ENCODE measurements at regions not wholly inside any gene's neighbourhood (a gene's known extent, or its start where the extent isn't known, plus 50 kb on each side); places are given as distances from the start of the nearest gene placed in this dataset.

- Histone ChIP-seq H3F3A (ENCODE audit: insufficient read depth, low read length) (no peaks in the 10 kb centered on the region), H3K79me2 (ENCODE audit: insufficient read depth, low read length) (no peaks in the 10 kb centered on the region), H4K20me1 (ENCODE audit: insufficient read depth, low read length) (0 out of 2 replicates have a peak, but pooled peaks cover 2% of the 10 kb centered on the region), H3K9me3 (ENCODE audit: low read length) (no peaks in the 10 kb centered on the region), H3K9ac (ENCODE audit: low read length) (no peak overlapping the region), H3K4me1 (ENCODE audit: insufficient read depth, low read length, severe bottlenecking) (no peaks in the 10 kb centered on the region), H3K9me2 (ENCODE audit: low read depth, low read length) (no peaks in the 10 kb centered on the region), H3K4me2 (ENCODE audit: low read length) (no peak overlapping the region), H3K27ac (ENCODE audit: low read depth, low read length, poor library complexity, severe bottlenecking) (no peak overlapping the region), H3K36me3 (ENCODE audit: insufficient read depth, low read length) (no peaks in the 10 kb centered on the region), H2AFZ (ENCODE audit: low read length) (no peak overlapping the region), H3K27me3 (ENCODE audit: insufficient read depth, low read length) (no peaks in the 10 kb centered on the region), H3K4me3 (ENCODE audit: low read depth, low read length, poor library complexity, severe bottlenecking) (no peak overlapping the region)
- TF ChIP-seq CTCF (IDR thresholded peaks at IDR 0.05; ENCODE audit: low read length) = no peak
- no peak for TF ChIP-seq EZH2 (IDR thresholded peaks at IDR 0.05; ENCODE audit: borderline replicate concordance, low read length)
Observed at GRCh38 chr3:163614886-163615285, 1463.4 kb downstream of the SI start.

GRCh38 chr3:163605915-163606314, 1472.4 kb downstream of the SI start:
- no peaks in the 10 kb centered on the region for H3K79me2 ChIP-seq (ENCODE audit: insufficient read depth, low read length)
- no peak overlapping the region for H3K4me3 ChIP-seq (ENCODE audit: low read depth, low read length, poor library complexity, severe bottlenecking)
- H3K36me3 ChIP-seq (ENCODE audit: insufficient read depth, low read length) = no peaks in the 10 kb centered on the region
- no peak overlapping the region for H3K4me2 ChIP-seq (ENCODE audit: low read length)
- no peaks in the 10 kb centered on the region for H3K9me2 ChIP-seq (ENCODE audit: low read depth, low read length)
- TF ChIP-seq EZH2 (IDR thresholded peaks at IDR 0.05; ENCODE audit: borderline replicate concordance, low read length) (no peak), CTCF (IDR thresholded peaks at IDR 0.05; ENCODE audit: low read length) (no peak)
- H3K9me3 ChIP-seq (ENCODE audit: low read length) = no peaks in the 10 kb centered on the region
- no peaks in the 10 kb centered on the region for H4K20me1 ChIP-seq (ENCODE audit: insufficient read depth, low read length)
- no peaks in the 10 kb centered on the region for H3F3A ChIP-seq (ENCODE audit: insufficient read depth, low read length)
- H3K27me3 ChIP-seq (ENCODE audit: insufficient read depth, low read length) = no peaks in the 10 kb centered on the region
- H2AFZ ChIP-seq (ENCODE audit: low read length) = no peak overlapping the region
- no peak overlapping the region for H3K27ac ChIP-seq (ENCODE audit: low read depth, low read length, poor library complexity, severe bottlenecking)
- H3K9ac ChIP-seq (ENCODE audit: low read length) = no peak overlapping the region
- H3K4me1 ChIP-seq (ENCODE audit: insufficient read depth, low read length, severe bottlenecking) = no peaks in the 10 kb centered on the region

GRCh38 chr3:163601426-163601825, 1476.9 kb downstream of the SI start:
- Histone ChIP-seq H3K4me1 (ENCODE audit: insufficient read depth, low read length, severe bottlenecking) (no peaks in the 10 kb centered on the region), H3K27ac (ENCODE audit: low read depth, low read length, poor library complexity, severe bottlenecking) (no peak overlapping the region), H3K36me3 (ENCODE audit: insufficient read depth, low read length) (no peaks in the 10 kb centered on the region), H3K9ac (ENCODE audit: low read length) (no peak overlapping the region), H3K79me2 (ENCODE audit: insufficient read depth, low read length) (no peaks in the 10 kb centered on the region), H3K27me3 (ENCODE audit: insufficient read depth, low read length) (no peaks in the 10 kb centered on the region), H2AFZ (ENCODE audit: low read length) (no peak overlapping the region), H3K4me2 (ENCODE audit: low read length) (no peak overlapping the region), H3K9me3 (ENCODE audit: low read length) (no peaks in the 10 kb centered on the region), H3K9me2 (ENCODE audit: low read depth, low read length) (no peaks in the 10 kb centered on the region), H4K20me1 (ENCODE audit: insufficient read depth, low read length) (no peaks in the 10 kb centered on the region), H3K4me3 (ENCODE audit: low read depth, low read length, poor library complexity, severe bottlenecking) (no peak overlapping the region), H3F3A (ENCODE audit: insufficient read depth, low read length) (no peaks in the 10 kb centered on the region)
- TF ChIP-seq CTCF (IDR thresholded peaks at IDR 0.05; ENCODE audit: low read length) (no peak), EZH2 (IDR thresholded peaks at IDR 0.05; ENCODE audit: borderline replicate concordance, low read length) (no peak)
